WTC11 (cell line): ENCODE measurements at regions not wholly inside any gene's neighbourhood (a gene's known extent, or its start where the extent isn't known, plus 50 kb on each side); places are given as distances from the start of the nearest gene placed in this dataset.

Source experiments
- ATAC-seq: fragments of 200-7000 bp; cut with Tn5 transposase; 2 replicates; pipeline ENCODE4 v1.10.0; 2021; ENCODE audit warnings: mild to moderate bottlenecking, moderate library complexity
- CTCF ChIA-PET: fragments of 300-600 bp; sonication (Branson Sonifier 250); formaldehyde crosslinking; loops from one replicate; lab custom pipeline; 2021; ENCODE audit warnings: antibody characterized with exemption; lab: Charles Lee
- POLR2A ChIA-PET: fragments of 350-600 bp; sonication (Branson Sonifier 250); formaldehyde crosslinking; loops from one replicate; lab custom pipeline; 2021; ENCODE audit warnings: antibody characterized with exemption; lab: Charles Lee
- DNase-seq: peaks from one replicate; pipeline ENCODE4 v3.0.0; 2021; ENCODE audit warnings: low spot score
- H3K27ac Mint-ChIP-seq: 2 replicates; pipeline ENCODE4 v1.8.0; 2021; ENCODE audit warnings: mixed read lengths
- H3K27me3 Mint-ChIP-seq: 2 replicates; pipeline ENCODE4 v1.8.0; 2021; ENCODE audit warnings: low read depth, mild to moderate bottlenecking, moderate library complexity, mixed read lengths
- H3K36me3 Mint-ChIP-seq: 2 replicates; pipeline ENCODE4 v1.8.0; 2021; ENCODE audit warnings: mixed read lengths
- H3K4me1 Mint-ChIP-seq: 2 replicates; pipeline ENCODE4 v1.8.0; 2022; ENCODE audit warnings: mixed read lengths
- H3K4me3 Mint-ChIP-seq: 2 replicates; pipeline ENCODE4 v1.8.0; 2021; ENCODE audit warnings: mild to moderate bottlenecking, moderate library complexity, mixed read lengths
- H3K9me3 Mint-ChIP-seq: 2 replicates; pipeline ENCODE4 v1.8.0; 2021; ENCODE audit warnings: mixed read lengths
- CDX4 ChIP-seq: fragments of 250-450 bp; sonication (Bioruptor Pico); IDR thresholded peaks from 2 replicates; pipeline ENCODE4 v1.9.0; 2021; ENCODE audit warnings: moderate library complexity, mild to moderate bottlenecking, inconsistent platforms, borderline replicate concordance
- ETV6 ChIP-seq: sonication (generic); formaldehyde crosslinking; IDR thresholded peaks from 2 replicates; pipeline ENCODE4 v1.8.1; 2022; ENCODE audit warnings: mild to moderate bottlenecking, missing genetic modification reagents
- FOXP4 ChIP-seq: sonication (generic); formaldehyde crosslinking; IDR thresholded peaks from 2 replicates; pipeline ENCODE4 v1.8.0; 2022; ENCODE audit warnings: mild to moderate bottlenecking, missing genetic modification reagents
- GRHL2 ChIP-seq: fragments of 250-450 bp; sonication (Bioruptor Pico); IDR thresholded peaks from 2 replicates; pipeline ENCODE4 v1.8.0; 2022; ENCODE audit warnings: mild to moderate bottlenecking, moderate library complexity; ENCODE audit not compliant: insufficient replicate concordance, severe bottlenecking
- GTF2I ChIP-seq: fragments of 250-450 bp; sonication (Bioruptor Pico); conservative IDR thresholded peaks from 2 replicates; pipeline ENCODE4 v1.4.0; 2021; ENCODE audit warnings: mild to moderate bottlenecking
- IRF2 ChIP-seq: sonication (generic); formaldehyde crosslinking; IDR thresholded peaks from 2 replicates; pipeline ENCODE4 v1.8.0; 2022; ENCODE audit warnings: low read depth, missing genetic modification reagents, borderline replicate concordance
- KAT7 ChIP-seq: sonication (generic); formaldehyde crosslinking; IDR thresholded peaks from 2 replicates; pipeline ENCODE4 v1.8.1; 2023; ENCODE audit warnings: missing genetic modification reagents, mild to moderate bottlenecking, borderline replicate concordance
- MLX ChIP-seq: sonication (generic); formaldehyde crosslinking; IDR thresholded peaks from 2 replicates; pipeline ENCODE4 v1.8.1; 2023; ENCODE audit warnings: mild to moderate bottlenecking, missing genetic modification reagents, moderate library complexity
- MXD4 ChIP-seq: fragments of 250-450 bp; sonication (Bioruptor Pico); IDR thresholded peaks from 2 replicates; pipeline ENCODE4 v1.8.0; 2021; ENCODE audit warnings: mild to moderate bottlenecking, moderate library complexity, borderline replicate concordance
- NFYB ChIP-seq: sonication (generic); formaldehyde crosslinking; conservative IDR thresholded peaks from 2 replicates; pipeline ENCODE4 v1.8.0; 2022; ENCODE audit warnings: low read depth, missing genetic modification reagents
- NR3C1 ChIP-seq: sonication (generic); formaldehyde crosslinking; conservative IDR thresholded peaks from 2 replicates; pipeline ENCODE4 v1.8.1; 2023; ENCODE audit warnings: low read depth, mild to moderate bottlenecking, missing genetic modification reagents
- PRRX2 ChIP-seq: fragments of 250-450 bp; sonication (Bioruptor Pico); IDR thresholded peaks from 2 replicates; pipeline ENCODE4 v1.8.0; 2021; ENCODE audit warnings: mild to moderate bottlenecking
- SP1 ChIP-seq: sonication (generic); formaldehyde crosslinking; conservative IDR thresholded peaks from 2 replicates; pipeline ENCODE4 v1.8.1; 2022; ENCODE audit warnings: missing genetic modification reagents
- TEAD1 ChIP-seq: sonication (generic); formaldehyde crosslinking; IDR thresholded peaks from 2 replicates; pipeline ENCODE4 v1.8.0; 2022; ENCODE audit warnings: mild to moderate bottlenecking, missing genetic modification reagents
- ZNF281 ChIP-seq: sonication (generic); formaldehyde crosslinking; IDR thresholded peaks from 2 replicates; pipeline ENCODE4 v1.8.0; 2023; ENCODE audit warnings: mild to moderate bottlenecking, missing genetic modification reagents
- ZNF532 ChIP-seq: fragments of 250-450 bp; sonication (Bioruptor Pico); IDR thresholded peaks from 2 replicates; pipeline ENCODE4 v1.9.0; 2021; ENCODE audit warnings: mild to moderate bottlenecking, borderline replicate concordance
- TF ChIP-seq, protein P1 (sequence below): sonication (generic); formaldehyde crosslinking; IDR thresholded peaks from 2 replicates; pipeline ENCODE4 v1.8.1; 2022; ENCODE audit warnings: low read depth, mild to moderate bottlenecking, moderate library complexity, missing genetic modification reagents, borderline replicate concordance
- TF ChIP-seq, protein P2 (sequence below): fragments of 250-450 bp; sonication (Bioruptor Pico); IDR thresholded peaks from 2 replicates; pipeline ENCODE4 v1.8.0; 2021; ENCODE audit warnings: mild to moderate bottlenecking
- TF ChIP-seq, protein P3 (sequence below): sonication (generic); formaldehyde crosslinking; IDR thresholded peaks from 2 replicates; pipeline ENCODE4 v1.8.1; 2023; ENCODE audit warnings: mild to moderate bottlenecking, missing genetic modification reagents

- TF ChIP-seq TEAD1 (no peak), FOXP4 (CRISPR knock-in tag) (no peak), IRF2 (CRISPR knock-in tag) (no peak)
- TF ChIP-seq, protein P1, sequence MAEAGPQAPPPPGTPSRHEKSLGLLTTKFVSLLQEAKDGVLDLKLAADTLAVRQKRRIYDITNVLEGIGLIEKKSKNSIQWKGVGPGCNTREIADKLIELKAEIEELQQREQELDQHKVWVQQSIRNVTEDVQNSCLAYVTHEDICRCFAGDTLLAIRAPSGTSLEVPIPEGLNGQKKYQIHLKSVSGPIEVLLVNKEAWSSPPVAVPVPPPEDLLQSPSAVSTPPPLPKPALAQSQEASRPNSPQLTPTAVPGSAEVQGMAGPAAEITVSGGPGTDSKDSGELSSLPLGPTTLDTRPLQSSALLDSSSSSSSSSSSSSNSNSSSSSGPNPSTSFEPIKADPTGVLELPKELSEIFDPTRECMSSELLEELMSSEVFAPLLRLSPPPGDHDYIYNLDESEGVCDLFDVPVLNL, result no peak
Measured at GRCh38 chr9:14369011-14369410, 55.1 kb upstream of the NFIB start (continued).

GRCh38 chr9:14366076-14366475 is 52.1 kb upstream of the NFIB start:
- POLR2A ChIA-PET, result no interaction called here
- Mint-ChIP-seq H3K9me3 (peaks cover 8% of the 10 kb centered on the region), H3K27me3 (no peaks in the 10 kb centered on the region), H3K36me3 (0 out of 2 replicates have a peak, but pooled peaks cover 3% of the 10 kb centered on the region), H3K27ac (no peak overlapping the region), H3K4me3 (no peak overlapping the region), H3K4me1 (peaks cover 8% of the 10 kb centered on the region)
- TF ChIP-seq MLX (CRISPR knock-in tag) (no peak), SP1 (CRISPR knock-in tag) (no peak), ETV6 (no peak), CDX4 (no peak), ZNF281 (CRISPR knock-in tag) (no peak), PRRX2 (CRISPR knock-in tag) (no peak)
- CTCF ChIA-PET, result no interaction called here
- DNase-seq (no peak), ATAC-seq (no peak)

DNA sequence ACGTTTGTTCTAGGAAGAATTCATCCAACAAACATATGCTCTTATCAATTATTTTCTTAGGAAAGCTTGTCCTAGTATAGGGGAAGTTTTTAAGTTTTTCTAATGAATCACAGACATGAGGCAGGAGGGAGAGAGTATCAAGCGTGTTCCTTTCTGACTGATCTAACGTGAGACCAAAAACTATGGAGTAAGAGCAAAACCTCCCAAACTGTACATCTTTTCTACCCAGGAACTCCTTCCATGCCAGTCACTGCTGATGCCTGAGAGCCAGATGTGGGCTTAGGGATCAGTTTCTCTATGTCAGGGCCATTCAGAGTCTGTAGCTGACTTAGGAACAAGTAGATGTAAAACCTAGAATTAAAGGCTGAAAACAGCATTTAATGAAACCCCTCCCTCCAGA is 51.7 kb upstream of the NFIB start:
- Mint-ChIP-seq H3K9me3 (peaks cover 8% of the 10 kb centered on the region), H3K36me3 (0 out of 2 replicates have a peak, but pooled peaks cover 3% of the 10 kb centered on the region), H3K4me1 (peaks cover 12% of the 10 kb centered on the region), H3K27me3 (no peaks in the 10 kb centered on the region), H3K27ac (no peak overlapping the region), H3K4me3 (no peak overlapping the region)
- ChIA-PET CTCF (no interaction called here), POLR2A (no interaction called here)
- DNase-seq, result no peak
- no peak for ATAC-seq
- TF ChIP-seq ZNF532 (CRISPR knock-in tag) (no peak), PRRX2 (CRISPR knock-in tag) (no peak), KAT7 (CRISPR knock-in tag) (no peak), NR3C1 (CRISPR knock-in tag) (no peak), MXD4 (CRISPR knock-in tag) (no peak), GTF2I (no peak), NFYB (CRISPR knock-in tag) (no peak), GRHL2 (CRISPR knock-in tag) (no peak)
- TF ChIP-seq, protein P2, sequence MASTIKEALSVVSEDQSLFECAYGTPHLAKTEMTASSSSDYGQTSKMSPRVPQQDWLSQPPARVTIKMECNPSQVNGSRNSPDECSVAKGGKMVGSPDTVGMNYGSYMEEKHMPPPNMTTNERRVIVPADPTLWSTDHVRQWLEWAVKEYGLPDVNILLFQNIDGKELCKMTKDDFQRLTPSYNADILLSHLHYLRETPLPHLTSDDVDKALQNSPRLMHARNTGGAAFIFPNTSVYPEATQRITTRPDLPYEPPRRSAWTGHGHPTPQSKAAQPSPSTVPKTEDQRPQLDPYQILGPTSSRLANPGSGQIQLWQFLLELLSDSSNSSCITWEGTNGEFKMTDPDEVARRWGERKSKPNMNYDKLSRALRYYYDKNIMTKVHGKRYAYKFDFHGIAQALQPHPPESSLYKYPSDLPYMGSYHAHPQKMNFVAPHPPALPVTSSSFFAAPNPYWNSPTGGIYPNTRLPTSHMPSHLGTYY (CRISPR knock-in tag), result no peak
- TF ChIP-seq, protein P3, sequence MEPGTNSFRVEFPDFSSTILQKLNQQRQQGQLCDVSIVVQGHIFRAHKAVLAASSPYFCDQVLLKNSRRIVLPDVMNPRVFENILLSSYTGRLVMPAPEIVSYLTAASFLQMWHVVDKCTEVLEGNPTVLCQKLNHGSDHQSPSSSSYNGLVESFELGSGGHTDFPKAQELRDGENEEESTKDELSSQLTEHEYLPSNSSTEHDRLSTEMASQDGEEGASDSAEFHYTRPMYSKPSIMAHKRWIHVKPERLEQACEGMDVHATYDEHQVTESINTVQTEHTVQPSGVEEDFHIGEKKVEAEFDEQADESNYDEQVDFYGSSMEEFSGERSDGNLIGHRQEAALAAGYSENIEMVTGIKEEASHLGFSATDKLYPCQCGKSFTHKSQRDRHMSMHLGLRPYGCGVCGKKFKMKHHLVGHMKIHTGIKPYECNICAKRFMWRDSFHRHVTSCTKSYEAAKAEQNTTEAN, result no peak
